ENCODE measurements at regions not wholly inside any gene's neighbourhood (a gene's known extent, or its start where the extent isn't known, plus 50 kb on each side); places are given as distances from the start of the nearest gene placed in this dataset.

DNA sequence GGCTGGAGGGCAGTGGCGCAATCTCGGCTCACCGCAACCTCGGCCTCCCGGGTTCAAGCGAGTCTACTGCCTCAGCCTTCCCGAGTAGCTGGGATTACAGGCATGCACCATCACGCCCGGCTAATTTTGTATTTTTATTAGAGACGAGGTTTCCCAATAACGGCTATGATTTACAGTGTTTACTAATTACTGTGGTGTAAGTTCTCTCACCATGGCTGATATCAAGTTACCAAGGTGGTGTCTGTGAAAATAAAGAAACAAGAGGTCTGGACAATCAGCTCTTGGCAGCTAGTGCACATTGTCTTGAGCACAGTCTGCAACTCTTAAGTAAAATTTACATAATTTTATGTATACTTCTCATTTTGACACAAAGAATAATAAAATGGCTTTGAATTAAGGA lies 385.5 kb upstream of the COX7C start:
- TF ChIP-seq, protein P1, sequence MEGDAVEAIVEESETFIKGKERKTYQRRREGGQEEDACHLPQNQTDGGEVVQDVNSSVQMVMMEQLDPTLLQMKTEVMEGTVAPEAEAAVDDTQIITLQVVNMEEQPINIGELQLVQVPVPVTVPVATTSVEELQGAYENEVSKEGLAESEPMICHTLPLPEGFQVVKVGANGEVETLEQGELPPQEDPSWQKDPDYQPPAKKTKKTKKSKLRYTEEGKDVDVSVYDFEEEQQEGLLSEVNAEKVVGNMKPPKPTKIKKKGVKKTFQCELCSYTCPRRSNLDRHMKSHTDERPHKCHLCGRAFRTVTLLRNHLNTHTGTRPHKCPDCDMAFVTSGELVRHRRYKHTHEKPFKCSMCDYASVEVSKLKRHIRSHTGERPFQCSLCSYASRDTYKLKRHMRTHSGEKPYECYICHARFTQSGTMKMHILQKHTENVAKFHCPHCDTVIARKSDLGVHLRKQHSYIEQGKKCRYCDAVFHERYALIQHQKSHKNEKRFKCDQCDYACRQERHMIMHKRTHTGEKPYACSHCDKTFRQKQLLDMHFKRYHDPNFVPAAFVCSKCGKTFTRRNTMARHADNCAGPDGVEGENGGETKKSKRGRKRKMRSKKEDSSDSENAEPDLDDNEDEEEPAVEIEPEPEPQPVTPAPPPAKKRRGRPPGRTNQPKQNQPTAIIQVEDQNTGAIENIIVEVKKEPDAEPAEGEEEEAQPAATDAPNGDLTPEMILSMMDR (conservative IDR thresholded peaks at IDR 0.05), result no peak
- no peak for TF ChIP-seq EZH2 (IDR thresholded peaks at IDR 0.05; ENCODE audit: low read depth)
